ENCODE measurements at regions not wholly inside any gene's neighbourhood (a gene's known extent, or its start where the extent isn't known, plus 50 kb on each side); places are given as distances from the start of the nearest gene placed in this dataset.

DNA sequence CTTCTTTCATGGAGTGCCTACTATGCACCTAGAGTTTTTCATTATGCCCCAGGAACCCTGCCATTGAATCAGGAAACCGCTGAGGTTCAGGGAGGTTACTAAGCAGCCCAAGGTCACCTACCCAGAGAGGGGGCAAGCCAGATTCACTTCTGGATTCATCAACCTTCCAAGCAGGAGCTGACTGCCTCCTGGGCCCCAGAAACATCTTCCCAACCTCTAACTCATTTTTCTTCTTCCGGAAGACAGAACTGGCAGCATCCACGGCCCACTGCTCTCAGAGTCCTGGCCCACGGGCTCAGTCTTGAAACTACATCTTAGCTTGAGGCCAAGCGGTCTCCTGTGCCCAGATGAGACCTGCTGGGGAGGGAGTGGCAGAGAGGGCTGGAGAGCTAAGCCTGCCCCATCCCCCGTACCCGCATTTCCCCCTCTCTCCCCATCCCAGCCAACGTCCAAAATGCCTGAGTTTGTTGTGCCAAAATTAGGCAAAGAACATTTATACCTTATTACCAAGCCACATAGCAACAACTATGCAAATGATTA is 281.0 kb downstream of the CDC5L start:
- H3K27ac Mint-ChIP-seq: no peak overlapping the region
- no peak for ATAC-seq
- ChIA-PET POLR2A (interaction anchor here (0.6 kb wide), 1 partner anchor 26 kb away, joined by 3 read pairs; no protein-coding TSS in a partner anchor), CTCF (interaction anchor here (1.2 to 1.5 kb wide), 3 partner anchors 9 to 1254 kb away, joined by 3 read pairs; no protein-coding TSS in a partner anchor)
- no peaks in the 10 kb centered on the region for H3K9me3 Mint-ChIP-seq (ENCODE audit: insufficient read depth)
- no peaks in the 10 kb centered on the region for H3K36me3 Mint-ChIP-seq (ENCODE audit: low read depth)
- DNase-seq: no peak
- no peaks in the 10 kb centered on the region for H3K27me3 Mint-ChIP-seq (ENCODE audit: low read depth)
- H3K4me3 Mint-ChIP-seq: no peak overlapping the region
- H3K4me1 Mint-ChIP-seq (ENCODE audit: low read depth): no peaks in the 10 kb centered on the region

DNA sequence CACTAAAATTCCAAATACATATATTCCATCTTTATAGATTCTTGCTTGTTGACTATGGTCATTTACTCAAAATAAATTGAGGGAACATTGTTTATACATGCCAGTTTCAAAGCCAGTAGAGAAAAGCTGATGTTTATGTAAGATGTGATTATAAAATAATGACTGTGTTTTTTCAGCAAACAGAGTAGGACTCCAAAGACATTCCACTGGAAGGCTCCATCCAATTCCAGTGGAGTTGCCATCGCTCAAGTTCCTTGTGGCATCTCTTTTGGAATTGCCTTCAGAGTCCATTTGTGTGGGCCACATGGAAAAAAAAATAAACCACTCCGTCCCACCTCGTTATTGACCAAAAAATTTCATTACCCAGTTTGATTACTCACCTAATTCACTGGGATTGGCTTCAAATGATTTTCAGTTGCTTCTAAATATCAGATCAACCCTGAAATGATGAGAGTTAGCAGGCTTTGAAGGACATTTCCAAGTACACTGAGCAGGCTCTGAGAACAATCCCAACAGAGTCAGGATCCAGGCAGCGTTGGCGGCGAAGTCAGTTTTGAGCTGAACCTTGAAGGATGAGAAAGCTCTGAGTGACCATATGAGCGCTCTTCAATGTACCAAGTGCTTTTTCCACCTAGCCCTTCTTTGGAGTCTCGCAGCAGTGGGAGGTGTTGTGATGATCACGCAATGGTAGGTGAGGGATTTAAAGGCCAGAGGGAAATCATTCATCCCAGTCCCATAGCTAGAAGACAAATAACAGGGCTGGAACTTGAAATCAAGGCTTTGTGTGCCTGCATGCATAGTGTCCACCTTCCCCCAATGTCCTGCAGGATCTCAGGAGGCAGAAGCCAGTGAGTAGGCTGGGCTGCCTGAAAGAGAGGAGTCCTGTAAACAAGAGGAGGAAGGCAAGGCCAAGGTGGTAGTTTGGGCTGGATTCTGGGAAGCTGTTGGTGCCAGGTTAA is 281.7 kb downstream of the CDC5L start:
- H3K27ac Mint-ChIP-seq: no peak overlapping the region
- ATAC-seq (no peak), DNase-seq (no peak)
- H3K36me3 Mint-ChIP-seq (ENCODE audit: low read depth): no peaks in the 10 kb centered on the region
- H3K4me3 Mint-ChIP-seq: no peak overlapping the region
- no peaks in the 10 kb centered on the region for H3K9me3 Mint-ChIP-seq (ENCODE audit: insufficient read depth)
- CTCF ChIA-PET: interaction anchor here (0.8 to 1.2 kb wide), 3 partner anchors 10 to 1253 kb away, joined by 3 to 4 read pairs (median 3); no protein-coding TSS in a partner anchor
- peaks cover 3% of the 10 kb centered on the region for H3K27me3 Mint-ChIP-seq (ENCODE audit: low read depth)
- POLR2A ChIA-PET: interaction anchor here (0.6 kb wide), 1 partner anchor 25 kb away, joined by 3 read pairs; no protein-coding TSS in a partner anchor
- H3K4me1 Mint-ChIP-seq (ENCODE audit: low read depth): no peaks in the 10 kb centered on the region

DNA sequence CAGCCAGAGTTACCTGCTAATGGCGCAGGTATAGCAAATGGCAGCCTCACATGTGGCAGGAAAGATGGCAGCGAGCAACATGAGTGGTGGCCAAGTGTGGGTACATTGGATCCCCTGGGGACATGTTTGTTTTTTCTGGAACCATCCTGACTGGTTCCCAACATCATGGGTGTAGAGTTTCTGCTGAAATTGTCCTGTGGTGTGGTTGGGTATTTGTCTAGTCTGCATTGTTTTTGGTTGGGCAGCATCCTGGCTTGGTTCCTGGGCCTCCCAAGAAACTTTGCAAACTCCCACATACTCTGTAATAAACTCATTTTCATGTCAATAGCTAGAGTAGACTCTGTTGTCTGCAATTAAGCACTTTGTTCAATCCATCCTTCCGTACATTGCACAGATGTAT is 282.6 kb downstream of the CDC5L start:
- Mint-ChIP-seq H3K36me3 (ENCODE audit: low read depth) (no peaks in the 10 kb centered on the region), H3K9me3 (ENCODE audit: insufficient read depth) (no peaks in the 10 kb centered on the region), H3K4me1 (ENCODE audit: low read depth) (no peaks in the 10 kb centered on the region), H3K27me3 (ENCODE audit: low read depth) (peaks cover 3% of the 10 kb centered on the region), H3K27ac (no peak overlapping the region), H3K4me3 (no peak overlapping the region)
- ChIA-PET CTCF (no interaction called here), POLR2A (no interaction called here)
- ATAC-seq (no peak), DNase-seq (peak; percentile 2)

DNA sequence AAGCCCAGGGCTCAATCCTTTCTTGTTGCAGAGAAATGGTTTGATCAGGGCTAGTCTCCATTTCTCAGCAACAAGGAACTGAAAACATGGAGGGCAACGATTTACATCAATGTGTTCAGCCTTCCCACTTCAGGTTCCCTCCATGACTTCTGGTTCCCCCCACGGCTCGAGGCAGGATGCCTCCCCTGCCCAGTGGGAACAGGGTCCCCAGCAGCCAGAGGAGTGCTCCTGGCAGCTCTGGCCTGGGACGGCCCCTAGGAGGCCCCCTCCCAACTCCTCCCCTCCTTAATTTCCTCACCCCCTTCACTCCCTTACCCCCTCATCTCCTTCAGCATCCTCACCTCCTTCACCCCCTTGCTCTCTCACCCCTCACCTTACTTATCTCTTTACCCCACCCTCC is 283.8 kb downstream of the CDC5L start:
- Mint-ChIP-seq H3K27ac (no peak overlapping the region), H3K27me3 (ENCODE audit: low read depth) (peaks cover 3% of the 10 kb centered on the region), H3K9me3 (ENCODE audit: insufficient read depth) (no peaks in the 10 kb centered on the region), H3K4me1 (ENCODE audit: low read depth) (no peaks in the 10 kb centered on the region), H3K4me3 (no peak overlapping the region), H3K36me3 (ENCODE audit: low read depth) (no peaks in the 10 kb centered on the region)
- DNase-seq: peak; percentile 13
- ChIA-PET POLR2A (no interaction called here), CTCF (no interaction called here)
- no peak for ATAC-seq

DNA sequence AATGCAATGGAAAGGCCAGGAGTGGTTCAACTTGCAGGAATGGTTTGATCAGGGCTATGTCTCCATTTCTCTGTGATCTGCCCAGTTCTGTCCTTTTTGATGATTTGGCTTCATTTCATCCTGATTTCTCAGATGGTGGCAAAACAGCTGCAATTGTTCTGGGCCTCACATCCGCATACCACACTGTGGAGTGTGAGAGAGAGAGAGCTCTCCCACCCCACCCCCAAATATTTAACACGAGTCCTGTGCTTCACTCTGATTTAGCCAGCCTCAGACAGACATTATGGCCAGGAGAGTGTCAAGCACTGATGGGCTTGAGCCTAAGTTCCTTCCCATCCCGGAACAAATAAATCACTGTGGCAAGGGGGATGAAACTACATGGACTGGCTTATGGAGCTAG is 284.6 kb downstream of the CDC5L start:
- no peaks in the 10 kb centered on the region for H3K9me3 Mint-ChIP-seq (ENCODE audit: insufficient read depth)
- peak; percentile 8 for DNase-seq
- CTCF ChIA-PET: interaction anchor here (1.2 kb wide), 1 partner anchor 16 kb away, joined by 4 read pairs; no protein-coding TSS in a partner anchor

DNA sequence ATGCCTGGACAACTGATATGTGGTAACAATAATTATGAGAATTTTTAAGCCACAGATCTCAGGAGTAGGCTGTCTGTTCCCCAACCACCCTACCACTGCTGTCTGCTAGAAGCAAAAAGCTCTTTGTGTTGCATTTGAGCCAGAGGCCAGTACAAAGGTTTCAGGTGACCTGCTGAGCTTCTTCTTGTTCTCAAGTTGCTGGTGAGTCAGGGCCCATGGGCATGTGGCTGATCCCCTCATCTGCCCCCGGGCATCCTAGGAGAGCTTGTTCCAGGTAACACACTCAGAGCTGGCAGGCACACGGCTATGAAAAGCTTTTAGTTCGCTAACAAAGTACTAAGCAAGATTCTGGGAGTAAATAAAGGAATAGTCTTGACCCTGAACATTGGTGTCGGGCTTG is 285.3 kb downstream of the CDC5L start:
- POLR2A ChIA-PET: no interaction called here

More for the DNA sequence above, 284.6 kb downstream of the CDC5L start:
- Mint-ChIP-seq H3K27ac (no peak overlapping the region), H3K4me3 (no peak overlapping the region), H3K4me1 (ENCODE audit: low read depth) (no peaks in the 10 kb centered on the region), H3K36me3 (ENCODE audit: low read depth) (no peaks in the 10 kb centered on the region), H3K27me3 (ENCODE audit: low read depth) (peaks cover 3% of the 10 kb centered on the region)
- no peak for ATAC-seq
- POLR2A ChIA-PET: no interaction called here

DNA sequence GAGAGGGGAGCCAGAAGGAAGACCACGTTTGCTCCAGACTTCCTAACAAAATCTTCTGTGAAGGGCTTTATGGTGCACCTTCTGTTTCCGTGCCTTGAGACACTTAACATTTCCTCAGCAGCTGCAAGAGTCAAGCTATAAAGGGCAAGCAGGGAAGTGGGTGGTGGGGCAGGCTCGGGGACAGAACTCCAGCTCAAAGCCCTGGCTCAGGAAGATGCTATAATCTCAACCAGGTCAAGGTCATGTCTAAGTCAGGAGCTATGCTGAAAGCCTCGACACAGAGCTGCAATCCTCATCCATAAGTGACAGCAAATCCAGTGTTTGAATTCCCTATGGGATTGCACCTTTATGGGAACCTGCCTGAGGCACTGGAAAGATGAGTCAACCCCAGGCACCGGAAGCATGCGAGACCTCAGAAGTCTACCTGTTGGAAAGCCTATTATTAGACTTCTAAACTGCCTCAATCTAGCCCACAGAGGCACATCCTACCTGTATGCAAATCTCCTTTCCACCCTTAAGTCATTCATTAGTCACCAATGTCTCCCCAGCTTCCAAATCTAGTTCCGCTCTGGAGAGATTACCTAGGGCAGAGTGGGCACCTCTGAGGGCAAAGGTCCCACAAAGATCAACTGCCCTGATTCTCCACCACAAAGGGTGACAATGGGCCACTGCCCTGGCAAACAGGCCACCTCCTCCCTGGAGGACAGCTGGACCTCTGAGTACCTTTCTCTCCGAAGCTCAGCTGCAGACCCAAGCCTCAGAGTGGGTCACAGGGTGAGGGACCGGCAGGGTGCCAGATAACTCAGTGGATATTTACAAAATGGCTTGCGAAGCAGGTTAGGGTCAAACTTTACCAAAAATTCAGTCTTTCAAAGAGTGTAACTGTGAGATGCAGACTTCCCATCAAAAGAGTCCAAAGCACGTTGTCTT is 287.0 kb downstream of the CDC5L start:
- peak; percentile 13 for DNase-seq
- Mint-ChIP-seq H3K4me3 (no peak overlapping the region), H3K4me1 (ENCODE audit: low read depth) (no peaks in the 10 kb centered on the region), H3K9me3 (ENCODE audit: insufficient read depth) (no peaks in the 10 kb centered on the region), H3K36me3 (ENCODE audit: low read depth) (no peaks in the 10 kb centered on the region), H3K27ac (no peak overlapping the region), H3K27me3 (ENCODE audit: low read depth) (peaks cover 3% of the 10 kb centered on the region)
- no peak for ATAC-seq
- CTCF ChIA-PET: interaction anchor here (1.1 kb wide), 1 partner anchor 19 kb away, joined by 4 read pairs; no protein-coding TSS in a partner anchor
- POLR2A ChIA-PET: no interaction called here

More for the DNA sequence above, 285.3 kb downstream of the CDC5L start:
- Mint-ChIP-seq H3K36me3 (ENCODE audit: low read depth) (no peaks in the 10 kb centered on the region), H3K4me3 (no peak overlapping the region), H3K27ac (no peak overlapping the region), H3K9me3 (ENCODE audit: insufficient read depth) (no peaks in the 10 kb centered on the region), H3K27me3 (ENCODE audit: low read depth) (peaks cover 3% of the 10 kb centered on the region), H3K4me1 (ENCODE audit: low read depth) (no peaks in the 10 kb centered on the region)
- DNase-seq (peak; percentile 2), ATAC-seq (no peak)
- CTCF ChIA-PET: interaction anchor here (1.2 kb wide), 1 partner anchor 17 kb away, joined by 4 read pairs; no protein-coding TSS in a partner anchor

DNA sequence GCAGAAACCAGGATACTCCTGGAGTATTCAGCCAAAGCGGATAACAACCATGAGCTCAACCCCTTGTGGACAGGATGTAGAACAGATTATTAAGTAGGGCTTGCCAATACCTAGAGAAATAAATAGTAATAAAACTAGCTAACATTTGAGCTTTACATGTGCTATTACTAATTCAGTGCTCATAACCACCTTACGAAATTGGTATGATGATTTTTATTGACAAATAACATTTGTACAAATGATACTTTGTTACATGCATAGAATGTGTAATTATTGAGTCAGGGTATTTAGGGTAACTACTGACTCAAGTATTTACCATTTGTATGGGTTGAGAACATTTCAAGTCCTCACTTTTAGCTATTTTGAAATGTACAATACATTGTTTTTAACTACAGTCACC is 287.9 kb downstream of the CDC5L start:
- ChIA-PET POLR2A (no interaction called here), CTCF (interaction anchor here (0.8 kb wide), 1 partner anchor 20 kb away, joined by 3 read pairs; no protein-coding TSS in a partner anchor)
- Mint-ChIP-seq H3K4me3 (no peak overlapping the region), H3K27me3 (ENCODE audit: low read depth) (peaks cover 3% of the 10 kb centered on the region), H3K27ac (no peak overlapping the region), H3K4me1 (ENCODE audit: low read depth) (no peaks in the 10 kb centered on the region), H3K9me3 (ENCODE audit: insufficient read depth) (no peaks in the 10 kb centered on the region), H3K36me3 (ENCODE audit: low read depth) (no peaks in the 10 kb centered on the region)
- no peak for DNase-seq
- ATAC-seq: no peak

DNA sequence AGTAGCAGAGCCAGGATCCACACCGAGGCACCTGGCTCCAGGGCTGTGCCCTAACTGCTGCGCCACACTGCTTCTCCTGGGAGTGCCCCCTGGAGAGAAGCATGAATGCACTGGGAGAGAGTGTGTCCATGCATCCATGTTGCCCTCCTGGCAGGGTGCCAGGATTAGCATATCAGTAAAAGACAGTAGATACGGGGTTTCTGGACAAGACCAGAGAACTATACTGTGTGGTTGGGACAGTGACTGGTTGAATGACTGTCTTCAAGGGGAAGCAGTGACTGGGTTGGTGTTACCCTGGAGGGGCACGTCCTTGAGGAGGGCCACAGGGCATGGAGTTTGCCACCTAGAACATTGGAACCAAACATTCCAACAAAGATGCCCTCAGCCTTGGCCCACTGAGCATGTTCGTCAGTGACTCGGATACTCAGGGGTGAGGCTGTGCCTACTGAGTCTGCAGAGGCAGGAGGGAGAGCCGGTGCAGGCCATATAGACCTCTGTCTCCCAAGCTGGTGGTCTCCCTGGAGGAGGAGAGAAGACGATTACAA is 288.8 kb downstream of the CDC5L start:
- Mint-ChIP-seq H3K9me3 (ENCODE audit: insufficient read depth) (no peaks in the 10 kb centered on the region), H3K4me3 (no peak overlapping the region), H3K36me3 (ENCODE audit: low read depth) (no peaks in the 10 kb centered on the region), H3K4me1 (ENCODE audit: low read depth) (no peaks in the 10 kb centered on the region), H3K27me3 (ENCODE audit: low read depth) (peaks cover 3% of the 10 kb centered on the region), H3K27ac (no peak overlapping the region)
- ATAC-seq (no peak), DNase-seq (peak; percentile 5)
- ChIA-PET CTCF (interaction anchor here (0.8 kb wide), 2 partner anchors 9 to 21 kb away, joined by 3 read pairs; no protein-coding TSS in a partner anchor), POLR2A (no interaction called here)

DNA sequence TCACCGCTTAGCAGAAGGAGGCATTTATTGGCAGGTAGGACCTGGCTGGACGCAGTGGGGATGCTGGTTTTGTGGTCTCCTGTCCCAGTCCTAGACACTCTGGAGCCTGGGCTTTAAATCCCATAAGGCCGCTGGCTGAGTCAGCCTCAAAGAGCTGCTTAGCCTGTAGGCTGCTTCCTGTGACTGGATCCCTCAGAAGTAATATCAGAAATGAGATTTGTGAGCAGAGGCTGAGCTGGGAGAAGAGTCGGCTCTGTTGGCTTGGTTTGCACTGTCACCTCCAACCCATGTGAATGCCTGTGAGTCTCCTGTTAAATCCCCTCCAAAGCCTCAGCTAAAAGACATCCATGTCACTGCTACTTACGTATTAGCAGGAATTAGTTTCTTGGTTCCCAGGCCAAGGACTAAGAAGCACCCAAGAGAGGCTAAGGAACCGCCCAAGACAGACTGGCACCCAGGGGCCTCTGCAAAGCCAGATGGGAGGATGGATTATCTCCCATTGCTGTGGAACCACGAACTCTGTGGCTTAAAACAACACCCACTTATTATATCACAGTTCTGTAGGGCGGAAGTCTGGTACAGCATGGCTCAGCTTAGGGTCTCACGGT is 289.4 kb downstream of the CDC5L start:
- ChIA-PET CTCF (interaction anchor here (0.8 kb wide), 1 partner anchor 9 kb away, joined by 3 read pairs; no protein-coding TSS in a partner anchor), POLR2A (no interaction called here)
- H3K27me3 Mint-ChIP-seq (ENCODE audit: low read depth): peaks cover 3% of the 10 kb centered on the region
- H3K27ac Mint-ChIP-seq: no peak overlapping the region
- ATAC-seq: no peak
- no peaks in the 10 kb centered on the region for H3K36me3 Mint-ChIP-seq (ENCODE audit: low read depth)
- no peaks in the 10 kb centered on the region for H3K9me3 Mint-ChIP-seq (ENCODE audit: insufficient read depth)
- DNase-seq: peak; percentile 15
- H3K4me3 Mint-ChIP-seq: no peak overlapping the region
- no peaks in the 10 kb centered on the region for H3K4me1 Mint-ChIP-seq (ENCODE audit: low read depth)
